Neuronal stem cell (in vitro differentiated cells): ENCODE measurements at regions not wholly inside any gene's neighbourhood (a gene's known extent, or its start where the extent isn't known, plus 50 kb on each side); places are given as distances from the start of the nearest gene placed in this dataset.

Experiments
- DNase-seq: peaks from one replicate; pipeline ENCODE4 v3.0.0-alpha.2; 2013; ENCODE audit warnings: low spot score
- H2AFZ ChIP-seq: one replicate; pipeline ENCODE4 v1.6.1; 2013; ENCODE audit warnings: mild to moderate bottlenecking, low read length, inconsistent platforms
- H2AK5ac ChIP-seq: 2 replicates; pipeline ENCODE4 v1.6.1; 2013; ENCODE audit warnings: low read depth, mild to moderate bottlenecking, inconsistent platforms, low read length, moderate library complexity, mixed read lengths
- H2BK120ac ChIP-seq: 2 replicates; pipeline ENCODE4 v1.6.1; 2013; ENCODE audit warnings: low read depth, mild to moderate bottlenecking, inconsistent platforms, low read length, moderate library complexity, mixed read lengths
- H2BK12ac ChIP-seq: one replicate; pipeline ENCODE4 v1.6.1; 2013; ENCODE audit warnings: low read length, inconsistent platforms
- H2BK15ac ChIP-seq: 2 replicates; pipeline ENCODE4 v1.6.1; 2013; ENCODE audit warnings: mild to moderate bottlenecking, low read length, inconsistent platforms, mixed read lengths
- H2BK5ac ChIP-seq: one replicate; pipeline ENCODE4 v1.6.1; 2013; ENCODE audit warnings: inconsistent platforms, mild to moderate bottlenecking, low read length, moderate library complexity
- H3K14ac ChIP-seq: one replicate; pipeline ENCODE4 v1.6.1; 2013; ENCODE audit warnings: low read length, inconsistent platforms
- H3K18ac ChIP-seq: 2 replicates; pipeline ENCODE4 v1.6.1; 2013; ENCODE audit warnings: low read length, inconsistent platforms
- H3K23ac ChIP-seq: 2 replicates; pipeline ENCODE4 v1.6.1; 2013; ENCODE audit warnings: low read depth, mild to moderate bottlenecking, mixed read lengths, low read length, inconsistent platforms; ENCODE audit not compliant: poor library complexity
- H3K27ac ChIP-seq: replicated peaks from 3 replicates; pipeline ENCODE4 v1.5.1; 2013; ENCODE audit warnings: low read length, inconsistent platforms
- H3K27me3 ChIP-seq, 3 experiments: 2 replicates each; pipeline ENCODE4 v1.6.1; 2013; ENCODE audit warnings: low read length in 3 of 3, mild to moderate bottlenecking in 2 of 3, inconsistent platforms in 1 of 3, low read depth in 1 of 3, mixed read lengths in 1 of 3, moderate library complexity in 1 of 3; ENCODE audit not compliant: control insufficient read depth in 3 of 3, insufficient read depth in 3 of 3
- H3K36me3 ChIP-seq, 2 donors: replicated peaks in 1 of 2; 2 replicates each; pipeline ENCODE4 v1.6.1; 2013; ENCODE audit warnings: low read length in 2 of 2; ENCODE audit not compliant: control insufficient read depth in 2 of 2, insufficient read depth in 2 of 2
- H3K4ac ChIP-seq: 2 replicates; pipeline ENCODE4 v1.6.1; 2013; ENCODE audit warnings: inconsistent platforms, mild to moderate bottlenecking, low read length, moderate library complexity
- H3K4me1 ChIP-seq, 2 donors: 1 replicate in 1 of 2; 2 replicates in 1 of 2; pipeline ENCODE4 v1.6.1; 2013; ENCODE audit warnings: low read length in 2 of 2, low read depth in 1 of 2; ENCODE audit not compliant: control insufficient read depth in 2 of 2, insufficient read depth in 1 of 2
- H3K4me2 ChIP-seq: one replicate; pipeline ENCODE4 v1.6.1; 2013; ENCODE audit warnings: mild to moderate bottlenecking, low read length, inconsistent platforms; ENCODE audit not compliant: insufficient read depth, poor library complexity, severe bottlenecking
- H3K4me3 ChIP-seq, 2 donors: 2 replicates each; pipeline ENCODE4 v1.5.1; 2013; ENCODE audit warnings: low read length in 2 of 2, mild to moderate bottlenecking in 2 of 2, inconsistent platforms in 1 of 2, moderate library complexity in 1 of 2
- H3K79me1 ChIP-seq: one replicate; pipeline ENCODE4 v1.6.1; 2013; ENCODE audit warnings: low read depth, mild to moderate bottlenecking, inconsistent platforms, low read length, moderate library complexity
- H3K9ac ChIP-seq: one replicate; pipeline ENCODE4 v1.6.1; 2013; ENCODE audit warnings: mild to moderate bottlenecking, low read depth, low read length, inconsistent platforms; ENCODE audit not compliant: poor library complexity
- H3K9me3 ChIP-seq, 2 donors: replicated peaks in 1 of 2; 2 replicates each; pipeline versions ENCODE3 to v1.6.1; 2013; ENCODE audit warnings: low read length in 2 of 2, mild to moderate bottlenecking in 2 of 2, inconsistent platforms in 1 of 2, low read depth in 1 of 2, mixed read lengths in 1 of 2, moderate library complexity in 1 of 2; ENCODE audit not compliant: control insufficient read depth in 2 of 2, insufficient read depth in 1 of 2
- H4K8ac ChIP-seq: one replicate; pipeline ENCODE4 v1.6.1; 2013; ENCODE audit warnings: low read depth, mild to moderate bottlenecking, inconsistent platforms, low read length, moderate library complexity
- H4K91ac ChIP-seq: one replicate; pipeline ENCODE4 v1.6.1; 2013; ENCODE audit warnings: low read length, low read depth, mild to moderate bottlenecking, inconsistent platforms; ENCODE audit not compliant: poor library complexity
- WGBS, 2 donors: extraction: QIAGEN DNeasy Blood & Tissue Kit; methylation state at CpG; one replicate each; pipeline ENCODE4 v1.1.7; 2013; ENCODE audit warnings: missing lambda C conversion rate in 2 of 2, mixed read lengths in 1 of 2; ENCODE audit not compliant: insufficient read length in 2 of 2, insufficient replicate concordance in 1 of 2; ENCODE audit errors: extremely low coverage in 2 of 2; 5-methylcytosine and 5-hydroxymethylcytosine counted together

GRCh38 chr18:6578686-6579085 is 150.8 kb upstream of the ARHGAP28 start:
- no peak overlapping the region for H2AK5ac ChIP-seq
- H2BK5ac ChIP-seq, result no peak overlapping the region
- no peak overlapping the region for H4K8ac ChIP-seq
- no peak for DNase-seq
- no peak overlapping the region for H3K4me2 ChIP-seq
- H3K14ac ChIP-seq, result no peak overlapping the region
- no peaks in the 10 kb centered on the region for H3K36me3 ChIP-seq
- H3K9ac ChIP-seq, result no peak overlapping the region
- H2AFZ ChIP-seq, result no peak overlapping the region
- no peak overlapping the region for H4K91ac ChIP-seq
- H2BK120ac ChIP-seq, result no peak overlapping the region
- H3K23ac ChIP-seq, result no peak overlapping the region
- no CpG with 5 or more reads among the region's 2 CpGs for WGBS, 2 donors
- H3K79me1 ChIP-seq, result no peaks in the 10 kb centered on the region
- H3K4ac ChIP-seq, result no peak overlapping the region
- no peaks in the 10 kb centered on the region for H3K27me3 ChIP-seq
- H3K9me3 ChIP-seq, result peaks cover 0 to 2% of the 10 kb centered on the region in 2 donors
- H3K4me1 ChIP-seq, result no peaks in the 10 kb centered on the region
- H3K18ac ChIP-seq, result no peak overlapping the region
- H3K4me3 ChIP-seq, result no peak overlapping the region
- H3K27ac ChIP-seq, result no peak overlapping the region
- H2BK15ac ChIP-seq, result no peak overlapping the region
- no peak overlapping the region for H2BK12ac ChIP-seq

GRCh38 chr18:6579486-6579885 is 150.0 kb upstream of the ARHGAP28 start:
- Histone ChIP-seq H3K9me3 (peaks cover 0 to 4% of the 10 kb centered on the region in 2 donors), H2AFZ (no peak overlapping the region)

DNA sequence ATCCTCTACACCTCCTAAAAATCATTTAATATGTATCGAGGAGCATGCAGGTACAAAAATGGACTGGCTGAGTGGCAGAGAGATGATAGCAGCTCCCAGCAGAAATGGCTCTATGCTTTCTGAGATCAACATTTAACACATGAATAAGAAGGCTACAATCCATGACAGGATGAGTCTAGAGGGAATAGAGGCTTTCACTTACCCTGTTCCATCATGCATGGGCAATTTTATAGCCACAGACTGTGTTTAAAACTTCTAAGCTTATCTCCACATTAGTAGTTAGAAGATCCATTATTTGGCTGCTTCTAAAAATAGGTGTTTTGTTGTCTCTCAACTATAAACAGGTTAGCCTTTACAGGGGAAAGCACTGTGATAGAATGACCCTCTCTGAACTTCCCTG is 149.1 kb upstream of the ARHGAP28 start:
- Histone ChIP-seq H3K36me3 (no peaks in the 10 kb centered on the region), H2BK15ac (no peak overlapping the region), H3K23ac (no peak overlapping the region), H2AFZ (no peak overlapping the region), H2BK120ac (no peak overlapping the region), H3K4me1 (no peaks in the 10 kb centered on the region), H3K9ac (no peak overlapping the region), H3K27me3 (no peaks in the 10 kb centered on the region), H4K91ac (no peak overlapping the region), H3K4ac (no peak overlapping the region), H3K4me2 (no peak overlapping the region), H4K8ac (no peak overlapping the region), H3K9me3 (peaks cover 0 to 4% of the 10 kb centered on the region in 2 donors), H3K14ac (no peak overlapping the region), H3K27ac (no peak overlapping the region), H3K79me1 (no peaks in the 10 kb centered on the region), H3K4me3 (no peak overlapping the region), H2BK5ac (no peak overlapping the region), H2AK5ac (no peak overlapping the region), H2BK12ac (no peak overlapping the region), H3K18ac (no peak overlapping the region)
- no peak for DNase-seq
- WGBS, 2 donors, result no CpG with 5 or more reads among the region's 1 CpG

More at GRCh38 chr18:6579486-6579885, 150.0 kb upstream of the ARHGAP28 start:
- Histone ChIP-seq H3K4me1 (no peaks in the 10 kb centered on the region), H3K36me3 (no peaks in the 10 kb centered on the region), H2AK5ac (no peak overlapping the region), H3K4ac (no peak overlapping the region), H3K4me3 (no peak overlapping the region), H2BK120ac (no peak overlapping the region), H3K18ac (no peak overlapping the region), H3K9ac (no peak overlapping the region), H2BK5ac (no peak overlapping the region), H2BK12ac (no peak overlapping the region), H3K14ac (no peak overlapping the region), H3K27me3 (no peaks in the 10 kb centered on the region), H4K91ac (no peak overlapping the region), H3K79me1 (no peaks in the 10 kb centered on the region), H2BK15ac (no peak overlapping the region), H4K8ac (no peak overlapping the region), H3K23ac (no peak overlapping the region), H3K4me2 (no peak overlapping the region), H3K27ac (no peak overlapping the region)
- no peak for DNase-seq
- WGBS, 2 donors, result no CpG with 5 or more reads among the region's 5 CpGs

DNA sequence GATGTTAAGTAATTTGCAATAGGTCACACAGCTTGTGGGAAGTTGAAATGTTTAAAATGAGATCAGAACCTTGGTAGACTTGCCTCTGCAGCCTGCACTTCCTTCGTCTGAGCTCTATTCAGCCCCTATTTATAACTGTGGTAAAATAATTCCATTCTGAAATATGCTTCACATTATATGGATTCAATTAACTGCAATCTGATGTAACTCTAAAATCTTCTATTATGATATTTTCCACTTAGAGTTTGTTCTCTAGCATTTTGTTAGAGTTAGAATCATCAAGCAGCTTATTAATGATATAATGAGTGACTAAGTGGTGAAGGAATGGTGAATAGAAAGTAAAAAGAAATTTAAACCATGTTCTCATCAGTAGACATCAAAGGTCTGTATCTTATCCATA is 139.6 kb upstream of the ARHGAP28 start:
- Histone ChIP-seq H3K27ac (no peak overlapping the region), H4K8ac (no peak overlapping the region), H3K27me3 (no peaks in the 10 kb centered on the region), H3K4ac (no peak overlapping the region), H3K9ac (no peak overlapping the region), H2AK5ac (no peak overlapping the region), H3K4me2 (no peak overlapping the region), H3K23ac (no peak overlapping the region), H3K4me1 (no peaks in the 10 kb centered on the region), H3K4me3 (no peak overlapping the region), H2AFZ (no peak overlapping the region), H2BK12ac (no peak overlapping the region), H3K14ac (no peak overlapping the region), H3K79me1 (no peaks in the 10 kb centered on the region), H2BK5ac (no peak overlapping the region), H3K9me3 (no peaks in the 10 kb centered on the region), H4K91ac (no peak overlapping the region), H3K18ac (no peak overlapping the region), H2BK120ac (no peak overlapping the region), H3K36me3 (no peaks in the 10 kb centered on the region), H2BK15ac (no peak overlapping the region)
- no peak for DNase-seq
- no CpG with 5 or more reads among the region's 1 CpG for WGBS, 2 donors
